ENCODE measurements at regions not wholly inside any gene's neighbourhood (a gene's known extent, or its start where the extent isn't known, plus 50 kb on each side); places are given as distances from the start of the nearest gene placed in this dataset.

DNA sequence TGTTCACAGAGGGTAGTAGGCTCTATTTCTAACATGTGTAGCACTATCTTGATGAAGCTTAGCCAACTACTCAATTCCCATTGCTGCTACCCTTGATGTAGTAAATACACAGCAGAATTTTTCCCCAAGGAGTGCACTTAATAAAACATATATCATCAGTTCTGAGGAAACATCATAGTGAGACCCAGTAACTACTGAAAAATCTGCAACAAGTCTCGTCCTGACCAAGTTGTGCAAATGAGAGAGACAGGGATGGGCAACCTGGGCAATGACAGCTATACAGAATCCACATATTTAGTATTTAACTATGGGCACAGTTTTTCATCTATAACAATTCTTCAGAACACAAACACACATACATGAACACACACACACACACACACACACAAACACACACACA, 1073.8 kb upstream of the SORCS1 start:
- no peaks in the 10 kb centered on the region for H3K36me3 ChIP-seq (ENCODE audit: control insufficient read depth, insufficient read depth, low read length, severe bottlenecking)
- no peak overlapping the region for H3K4me3 ChIP-seq (ENCODE audit: low read length)
- H3K9me3 ChIP-seq (ENCODE audit: control insufficient read depth, low read length): no peaks in the 10 kb centered on the region
- no peaks in the 10 kb centered on the region for H3K4me1 ChIP-seq (ENCODE audit: control insufficient read depth, insufficient read depth, low read length)
- no peaks in the 10 kb centered on the region for H3K27me3 ChIP-seq (replicated peaks; ENCODE audit: control insufficient read depth, insufficient read depth, low read length)
- no peak for DNase-seq (ENCODE audit: low read depth)
- H3K9ac ChIP-seq (ENCODE audit: low read length): no peak overlapping the region

DNA sequence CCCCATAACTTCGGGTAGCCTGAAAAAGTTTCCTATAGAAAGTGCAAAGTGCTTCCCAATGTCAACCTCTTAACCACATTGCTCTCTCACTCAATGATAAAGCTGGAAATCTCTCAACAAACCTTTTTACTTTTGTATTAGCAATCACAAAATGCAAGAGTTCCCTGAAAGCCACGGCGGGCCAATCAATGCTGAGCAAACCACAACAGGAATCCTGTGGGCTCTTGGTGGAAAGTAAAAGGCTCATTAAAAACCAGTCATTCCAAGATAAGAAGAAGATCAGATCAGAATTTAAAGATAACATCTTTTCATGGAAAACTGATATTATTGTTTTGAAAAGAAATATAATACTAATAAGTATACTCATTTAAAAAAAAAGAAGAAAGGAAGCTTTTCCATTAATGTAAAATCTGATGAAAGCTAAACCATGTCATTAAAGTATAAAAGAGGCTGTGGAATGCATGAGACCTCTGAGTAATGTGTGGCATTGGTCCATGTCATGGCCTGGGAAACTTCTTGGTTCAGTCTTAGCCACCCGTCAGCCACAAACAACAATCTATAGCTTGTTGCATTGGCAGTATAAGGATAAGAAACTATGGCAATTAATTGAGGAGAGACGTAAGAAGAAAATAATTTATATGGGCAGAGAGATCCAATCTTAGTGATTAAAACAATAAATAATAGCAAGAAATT, 1066.1 kb upstream of the SORCS1 start:
- no peak for DNase-seq (ENCODE audit: low read depth)
- Histone ChIP-seq H3K4me3 (ENCODE audit: low read length) (no peak overlapping the region), H3K27me3 (replicated peaks; ENCODE audit: control insufficient read depth, insufficient read depth, low read length) (no peaks in the 10 kb centered on the region), H3K36me3 (ENCODE audit: control insufficient read depth, insufficient read depth, low read length, severe bottlenecking) (no peaks in the 10 kb centered on the region), H3K9me3 (ENCODE audit: control insufficient read depth, low read length) (no peaks in the 10 kb centered on the region), H3K9ac (ENCODE audit: low read length) (no peak overlapping the region), H3K4me1 (ENCODE audit: control insufficient read depth, insufficient read depth, low read length) (no peaks in the 10 kb centered on the region)

DNA sequence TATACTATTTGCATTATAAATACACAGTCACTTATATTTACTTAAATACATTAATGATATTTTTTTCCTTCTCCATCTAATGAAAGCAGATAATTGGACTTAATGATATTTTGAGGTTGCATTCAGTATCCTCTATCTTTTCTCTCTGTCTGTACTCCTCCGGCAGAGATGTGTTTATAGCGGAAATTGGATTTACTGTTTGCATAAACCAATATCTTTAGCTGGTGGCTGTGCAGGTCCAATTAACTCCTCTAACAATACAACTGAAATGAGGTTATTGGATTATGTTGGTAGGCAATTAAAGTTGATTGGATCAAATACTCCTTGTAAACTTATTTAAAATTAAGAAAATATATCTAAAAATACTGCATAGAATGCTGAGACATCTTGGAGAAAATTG, 1044.2 kb upstream of the SORCS1 start:
- no peak for DNase-seq (ENCODE audit: low read depth)
- no peaks in the 10 kb centered on the region for H3K36me3 ChIP-seq (ENCODE audit: control insufficient read depth, insufficient read depth, low read length, severe bottlenecking)
- no peak overlapping the region for H3K4me3 ChIP-seq (ENCODE audit: low read length)
- no peaks in the 10 kb centered on the region for H3K4me1 ChIP-seq (ENCODE audit: control insufficient read depth, insufficient read depth, low read length)
- no peak overlapping the region for H3K9ac ChIP-seq (ENCODE audit: low read length)
- H3K9me3 ChIP-seq (ENCODE audit: control insufficient read depth, low read length): peaks cover 5% of the 10 kb centered on the region
- no peaks in the 10 kb centered on the region for H3K27me3 ChIP-seq (replicated peaks; ENCODE audit: control insufficient read depth, insufficient read depth, low read length)

DNA sequence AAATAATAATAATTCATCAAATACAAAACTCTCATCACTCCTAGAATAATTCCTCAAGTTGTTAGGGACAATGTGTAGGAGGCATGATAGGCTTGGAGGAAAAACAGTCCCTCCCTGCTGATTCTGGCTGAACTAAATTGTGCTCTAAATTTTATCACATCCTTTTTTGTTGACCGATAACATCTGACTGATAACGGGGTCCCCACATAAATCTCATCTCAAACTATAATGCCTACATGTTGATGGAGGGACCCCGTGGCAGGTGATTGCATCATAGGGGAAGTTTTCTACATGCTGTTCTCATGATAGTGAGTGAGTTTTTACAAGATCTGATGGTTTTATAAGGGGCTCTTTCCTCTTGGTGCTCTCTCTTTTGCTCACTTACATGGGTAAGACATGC, 1043.5 kb upstream of the SORCS1 start:
- H3K4me1 ChIP-seq (ENCODE audit: control insufficient read depth, insufficient read depth, low read length): no peaks in the 10 kb centered on the region
- H3K36me3 ChIP-seq (ENCODE audit: control insufficient read depth, insufficient read depth, low read length, severe bottlenecking): no peaks in the 10 kb centered on the region
- no peak for DNase-seq (ENCODE audit: low read depth)
- H3K27me3 ChIP-seq (replicated peaks; ENCODE audit: control insufficient read depth, insufficient read depth, low read length): no peaks in the 10 kb centered on the region
- H3K4me3 ChIP-seq (ENCODE audit: low read length): no peak overlapping the region
- H3K9ac ChIP-seq (ENCODE audit: low read length): no peak overlapping the region
- peaks cover 5% of the 10 kb centered on the region for H3K9me3 ChIP-seq (ENCODE audit: control insufficient read depth, low read length)

DNA sequence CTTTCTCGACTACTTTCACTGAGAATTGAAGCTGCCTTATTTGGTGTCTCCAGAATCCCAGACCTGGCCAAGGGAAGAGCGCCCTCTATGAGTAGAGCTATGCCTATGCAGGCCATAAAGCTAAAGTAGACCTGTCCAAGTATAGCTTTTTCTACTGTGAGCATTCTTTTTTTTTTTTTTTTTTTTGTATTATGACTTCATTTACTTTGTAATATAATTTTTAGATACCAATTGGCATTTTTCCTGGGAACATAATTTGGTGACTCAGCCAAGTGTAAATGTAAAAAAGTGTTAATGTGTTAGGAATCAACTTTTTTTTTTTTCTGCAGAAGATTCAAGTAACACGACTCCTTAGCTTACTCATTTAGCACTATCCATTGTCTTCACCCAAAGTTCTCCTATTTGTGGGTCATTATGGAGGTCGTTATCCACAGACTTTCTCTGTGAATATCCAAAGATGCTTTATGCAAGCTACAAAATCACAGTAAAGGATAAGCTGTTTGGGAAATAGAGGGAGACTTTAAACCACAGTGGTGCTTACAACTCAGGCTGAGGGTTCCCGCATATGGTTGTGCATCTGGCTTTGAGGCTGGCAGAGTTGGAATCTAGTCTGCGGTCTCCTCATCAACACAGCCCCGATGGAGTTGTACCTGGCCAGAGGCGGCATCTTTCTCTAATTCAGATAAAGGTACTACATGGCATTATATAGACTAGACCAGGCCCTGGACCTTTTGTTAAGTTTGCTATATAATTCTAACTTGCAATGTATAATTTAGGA, 1040.2 kb upstream of the SORCS1 start:
- Histone ChIP-seq H3K27me3 (replicated peaks; ENCODE audit: control insufficient read depth, insufficient read depth, low read length) (no peaks in the 10 kb centered on the region), H3K9ac (ENCODE audit: low read length) (no peak overlapping the region), H3K4me1 (ENCODE audit: control insufficient read depth, insufficient read depth, low read length) (no peaks in the 10 kb centered on the region), H3K36me3 (ENCODE audit: control insufficient read depth, insufficient read depth, low read length, severe bottlenecking) (no peaks in the 10 kb centered on the region), H3K9me3 (ENCODE audit: control insufficient read depth, low read length) (no peaks in the 10 kb centered on the region), H3K4me3 (ENCODE audit: low read length) (no peak overlapping the region)
- DNase-seq (ENCODE audit: low read depth): peak; percentile 70

DNA sequence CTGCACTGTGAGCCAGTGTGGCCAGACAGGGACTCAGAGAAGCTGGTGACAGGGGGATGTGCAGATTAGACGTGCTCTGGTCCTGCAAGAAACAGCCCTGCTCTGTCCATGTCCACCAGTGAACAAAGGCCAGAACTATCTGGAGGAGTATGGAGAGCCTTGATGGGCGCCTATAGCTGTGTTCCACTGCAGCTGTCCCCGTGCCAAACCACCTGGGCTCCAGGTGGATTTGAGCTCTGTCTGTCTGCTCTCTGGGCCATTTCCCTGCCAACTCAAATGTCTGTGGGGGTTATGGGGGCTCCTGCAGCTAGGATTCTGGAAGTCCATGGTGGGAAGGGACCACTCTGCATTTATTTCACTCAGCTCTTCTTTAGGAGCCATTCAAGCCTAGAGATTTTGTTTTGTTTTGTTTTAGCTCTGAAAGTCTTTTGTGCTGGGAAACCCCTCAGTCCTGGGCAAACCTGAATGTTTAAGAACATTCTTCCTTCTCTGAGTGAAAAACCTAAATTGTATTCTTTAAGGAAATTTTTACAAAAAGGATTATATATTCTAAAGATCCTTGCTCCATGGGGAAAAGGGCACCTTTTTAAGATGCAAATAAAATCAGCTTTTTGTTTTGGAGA, 1039.5 kb upstream of the SORCS1 start:
- Histone ChIP-seq H3K4me3 (ENCODE audit: low read length) (no peak overlapping the region), H3K36me3 (ENCODE audit: control insufficient read depth, insufficient read depth, low read length, severe bottlenecking) (no peaks in the 10 kb centered on the region), H3K9ac (ENCODE audit: low read length) (no peak overlapping the region), H3K27me3 (replicated peaks; ENCODE audit: control insufficient read depth, insufficient read depth, low read length) (no peaks in the 10 kb centered on the region), H3K4me1 (ENCODE audit: control insufficient read depth, insufficient read depth, low read length) (no peaks in the 10 kb centered on the region), H3K9me3 (ENCODE audit: control insufficient read depth, low read length) (no peaks in the 10 kb centered on the region)
- no peak for DNase-seq (ENCODE audit: low read depth)

DNA sequence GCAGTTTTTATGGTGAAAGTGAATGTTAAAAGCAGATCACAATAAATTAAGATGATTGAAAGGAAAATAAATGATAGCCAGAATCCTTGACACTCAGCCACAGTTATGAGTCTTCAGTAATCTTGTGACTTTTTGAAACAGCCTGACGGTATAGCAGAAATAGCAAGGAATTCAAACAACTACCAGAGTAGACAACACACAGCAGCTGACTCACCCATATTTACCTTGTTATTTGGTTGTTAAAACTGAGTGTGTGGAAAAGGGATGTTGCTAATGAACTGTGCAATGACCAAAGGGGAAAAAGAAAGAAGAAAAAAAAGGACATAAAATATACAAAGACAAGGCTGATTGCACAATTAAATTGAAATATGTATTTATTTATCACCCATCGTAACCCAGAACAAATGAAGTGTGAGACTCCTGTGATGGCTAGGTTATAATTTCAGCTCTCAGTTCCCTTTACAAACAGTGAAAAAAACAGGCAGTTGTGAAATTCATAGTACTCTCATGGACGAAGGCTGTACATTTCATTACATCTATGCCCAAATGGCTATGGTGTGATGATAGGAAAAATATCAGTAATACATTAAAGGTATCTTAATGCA, 1023.0 kb upstream of the SORCS1 start:
- H3K4me1 ChIP-seq (ENCODE audit: control insufficient read depth, insufficient read depth, low read length): peaks cover 12% of the 10 kb centered on the region
- no peaks in the 10 kb centered on the region for H3K27me3 ChIP-seq (replicated peaks; ENCODE audit: control insufficient read depth, insufficient read depth, low read length)
- DNase-seq (ENCODE audit: low read depth): peak; percentile 10

DNA sequence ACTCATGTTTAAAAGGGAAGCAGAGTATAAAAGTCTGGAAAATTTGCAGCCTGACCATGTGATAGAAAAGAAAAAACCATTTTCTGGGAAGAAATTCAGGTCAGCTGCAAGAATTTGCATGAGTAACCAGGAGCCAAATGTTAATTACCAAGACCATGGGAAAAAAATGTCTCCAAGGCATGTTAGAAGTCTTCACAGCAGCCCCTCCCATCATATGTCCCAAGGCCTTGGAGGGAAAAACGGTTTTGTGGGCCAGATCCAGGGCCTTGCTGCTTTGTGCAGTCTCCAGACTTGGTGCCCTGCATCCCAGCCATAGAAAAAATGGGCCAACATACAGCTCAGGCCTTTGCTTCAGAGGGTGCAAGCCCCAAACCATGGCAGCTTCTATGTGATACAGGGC, 1019.6 kb upstream of the SORCS1 start:
- no peaks in the 10 kb centered on the region for H3K27me3 ChIP-seq (replicated peaks; ENCODE audit: control insufficient read depth, insufficient read depth, low read length)
- H3K9ac ChIP-seq (ENCODE audit: low read length): no peak overlapping the region
- no peaks in the 10 kb centered on the region for H3K9me3 ChIP-seq (ENCODE audit: control insufficient read depth, low read length)
- no peak overlapping the region for H3K4me3 ChIP-seq (ENCODE audit: low read length)
- H3K4me1 ChIP-seq (ENCODE audit: control insufficient read depth, insufficient read depth, low read length): peaks cover 26% of the 10 kb centered on the region
- DNase-seq (ENCODE audit: low read depth): no peak
- H3K36me3 ChIP-seq (ENCODE audit: control insufficient read depth, insufficient read depth, low read length, severe bottlenecking): no peaks in the 10 kb centered on the region

More for the DNA sequence above, 1023.0 kb upstream of the SORCS1 start:
- Histone ChIP-seq H3K9me3 (ENCODE audit: control insufficient read depth, low read length) (peaks cover 5% of the 10 kb centered on the region), H3K9ac (ENCODE audit: low read length) (no peak overlapping the region), H3K36me3 (ENCODE audit: control insufficient read depth, insufficient read depth, low read length, severe bottlenecking) (no peaks in the 10 kb centered on the region), H3K4me3 (ENCODE audit: low read length) (peak overlapping the region; percentile 1)

DNA sequence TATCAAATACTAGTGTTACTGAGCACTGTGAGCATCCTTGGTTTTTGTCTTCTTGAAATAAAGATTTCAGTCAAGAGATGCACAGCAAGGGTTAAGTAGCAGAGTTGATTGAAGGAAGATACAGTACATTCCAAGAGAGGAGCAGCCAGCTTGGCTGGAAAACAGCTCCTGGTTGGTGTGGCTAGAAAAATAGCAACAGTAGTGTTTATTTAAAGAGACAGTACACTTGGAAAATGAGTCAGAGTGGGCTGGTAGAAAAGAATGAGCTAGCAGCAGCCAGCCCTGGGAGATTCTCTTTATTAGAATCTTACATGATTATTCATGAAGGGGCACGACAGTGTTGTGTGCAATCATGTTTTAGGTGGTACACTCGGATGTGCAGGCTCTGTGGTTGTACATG, 1016.4 kb upstream of the SORCS1 start:
- Histone ChIP-seq H3K36me3 (ENCODE audit: control insufficient read depth, insufficient read depth, low read length, severe bottlenecking) (no peaks in the 10 kb centered on the region), H3K9ac (ENCODE audit: low read length) (no peak overlapping the region), H3K27me3 (replicated peaks; ENCODE audit: control insufficient read depth, insufficient read depth, low read length) (no peaks in the 10 kb centered on the region), H3K4me3 (ENCODE audit: low read length) (no peak overlapping the region), H3K9me3 (ENCODE audit: control insufficient read depth, low read length) (no peaks in the 10 kb centered on the region), H3K4me1 (ENCODE audit: control insufficient read depth, insufficient read depth, low read length) (peaks cover 18% of the 10 kb centered on the region)
- peak; percentile 14 for DNase-seq (ENCODE audit: low read depth)

DNA sequence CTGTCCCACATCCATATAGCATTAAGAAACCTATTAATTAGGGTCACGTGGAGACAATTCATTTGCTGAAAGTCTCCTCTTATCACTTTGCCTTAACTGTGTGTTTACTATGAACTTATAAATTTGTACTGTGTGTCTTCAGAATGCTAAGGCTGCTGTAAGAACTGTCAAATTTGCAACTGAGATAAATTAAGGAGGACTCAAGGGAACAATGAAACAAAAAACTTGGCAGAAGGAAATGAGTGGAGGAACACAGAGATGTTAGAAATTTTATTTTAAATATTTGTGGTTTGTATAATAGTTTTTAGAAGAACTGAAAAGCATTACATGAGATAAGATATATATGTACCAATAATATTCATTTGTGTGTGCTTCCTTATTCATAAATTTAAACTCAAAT, 1005.3 kb upstream of the SORCS1 start:
- Histone ChIP-seq H3K36me3 (ENCODE audit: control insufficient read depth, insufficient read depth, low read length, severe bottlenecking) (no peaks in the 10 kb centered on the region), H3K9me3 (ENCODE audit: control insufficient read depth, low read length) (no peaks in the 10 kb centered on the region), H3K4me3 (ENCODE audit: low read length) (peak overlapping the region; percentile 46), H3K9ac (ENCODE audit: low read length) (no peak overlapping the region), H3K4me1 (ENCODE audit: control insufficient read depth, insufficient read depth, low read length) (peaks cover 22% of the 10 kb centered on the region), H3K27me3 (replicated peaks; ENCODE audit: control insufficient read depth, insufficient read depth, low read length) (no peaks in the 10 kb centered on the region)
- peak; percentile 4 for DNase-seq (ENCODE audit: low read depth)

DNA sequence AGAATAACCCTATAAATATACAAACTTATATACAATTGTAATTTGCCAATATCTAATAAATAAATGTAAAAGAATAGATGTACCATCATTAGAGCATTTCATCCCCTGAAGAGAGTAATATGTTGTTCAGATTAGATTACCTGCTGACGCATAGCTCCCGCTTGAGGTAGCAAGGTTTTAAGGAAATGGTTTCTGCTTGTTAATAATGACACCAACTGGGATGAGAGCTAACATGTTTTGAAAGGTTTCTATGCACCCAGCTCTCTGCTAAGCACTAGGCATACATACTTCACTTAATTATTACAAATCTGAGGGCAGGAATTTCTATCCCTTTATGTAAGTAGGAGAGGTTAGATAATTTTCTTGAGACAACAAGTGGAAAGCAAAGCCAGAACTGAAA, 1003.3 kb upstream of the SORCS1 start:
- no peak for DNase-seq (ENCODE audit: low read depth)
- Histone ChIP-seq H3K9ac (ENCODE audit: low read length) (no peak overlapping the region), H3K4me1 (ENCODE audit: control insufficient read depth, insufficient read depth, low read length) (peaks cover 22% of the 10 kb centered on the region), H3K27me3 (replicated peaks; ENCODE audit: control insufficient read depth, insufficient read depth, low read length) (no peaks in the 10 kb centered on the region), H3K4me3 (ENCODE audit: low read length) (no peak overlapping the region), H3K36me3 (ENCODE audit: control insufficient read depth, insufficient read depth, low read length, severe bottlenecking) (no peaks in the 10 kb centered on the region), H3K9me3 (ENCODE audit: control insufficient read depth, low read length) (no peaks in the 10 kb centered on the region)

Data from adipocyte (in vitro differentiated cells).